HCT116 (cell line): ENCODE measurements at regions not wholly inside any gene's neighbourhood (a gene's known extent, or its start where the extent isn't known, plus 50 kb on each side); places are given as distances from the start of the nearest gene placed in this dataset.

Experiments used
- ATAC-seq: fragments of 200-7000 bp; cut with Tn5 transposase; 2 replicates; pipeline ENCODE4 v1.9.1; 2020; ENCODE audit warnings: mild to moderate bottlenecking, moderate library complexity
- BruUV-seq: library from RNA; stranded (reverse); fragments of 400-500 nt; replicated peaks from 2 replicates; lab custom pipeline; 2021; lab: Mats Ljungman, UMichigan
- CTCF ChIA-PET: fragments of 300-600 bp; sonication (Branson Sonifier 250); formaldehyde crosslinking; loops from one replicate; lab custom pipeline; 2021; ENCODE audit warnings: antibody characterized with exemption; lab: Charles Lee
- POLR2A ChIA-PET: fragments of 300-600, 350-600 bp; sonication (Branson Sonifier 250); formaldehyde crosslinking; loops from one replicate; lab custom pipeline; 2021; ENCODE audit warnings: antibody characterized with exemption; lab: Charles Lee
- RAD21 ChIA-PET, 2 experiments: fragments of 300-600 bp; sonication (Branson Sonifier 250); formaldehyde crosslinking; loops; one replicate each; lab custom pipeline; 2023; ENCODE audit warnings: low total read pairs in 2 of 2; ENCODE audit not compliant: uncharacterized antibody in 2 of 2, unreplicated experiment in 2 of 2, low non-redundant PET in 1 of 2; lab: Charles Lee
- DNase-seq: peaks from one replicate; pipeline ENCODE4 v3.0.0-alpha.2; 2010; ENCODE audit warnings: low read depth, low spot score
- H2AFZ ChIP-seq: fragments of 200-600 bp; shearing (Covaris generic), sonication (generic); 2 replicates; pipeline ENCODE4 v1.6.1; 2017; ENCODE audit warnings: low read depth, mixed run types, mixed read lengths, antibody characterized with exemption, low read length; ENCODE audit not compliant: poor library complexity, severe bottlenecking
- H3K27ac ChIP-seq: 2 replicates; pipeline ENCODE4 v1.5.1; 2012; ENCODE audit warnings: low read depth, low read length
- H3K27me3 ChIP-seq: fragments of 200-600 bp; sonication (generic); 2 replicates; pipeline ENCODE4 v1.6.1; 2016; ENCODE audit warnings: mixed run types, low read length, mixed read lengths; ENCODE audit not compliant: insufficient read depth
- H3K36me3 ChIP-seq, 2 experiments: fragments of 200-500 bp in 1 of 2; fragments of 200-600 bp in 1 of 2; sonication (Bioruptor generic) in 1 of 2; sonication (generic) in 1 of 2; 2 replicates each; pipeline versions ENCODE4 v1.5.1 to v1.6.1; 2014 to 2016; ENCODE audit warnings: low read length in 2 of 2, inconsistent platforms in 1 of 2, mixed read lengths in 1 of 2, mixed run types in 1 of 2; ENCODE audit not compliant: insufficient read depth in 2 of 2, control insufficient read depth in 1 of 2
- H3K4me1 ChIP-seq, 2 experiments: fragments of 200-600 bp in 1 of 2; sonication (generic) in 1 of 2; 2 replicates each; pipeline versions ENCODE4 v1.5.1 to v1.6.1; 2012 to 2017; ENCODE audit warnings: low read length in 2 of 2, inconsistent platforms in 1 of 2, mild to moderate bottlenecking in 1 of 2, mixed read lengths in 1 of 2, mixed run types in 1 of 2, moderate library complexity in 1 of 2; ENCODE audit not compliant: insufficient read depth in 2 of 2, control insufficient read depth in 1 of 2
- H3K4me2 ChIP-seq: fragments of 200-600 bp; sonication (generic); 2 replicates; pipeline ENCODE4 v1.6.1; 2017; ENCODE audit warnings: mixed run types, low read length, mixed read lengths
- H3K4me3 ChIP-seq, 2 experiments: fragments of 200-600 bp in 1 of 2; sonication (generic) in 1 of 2; replicated peaks in 1 of 2; 2 replicates each; pipeline ENCODE4 v1.5.1; 2011 to 2016; ENCODE audit warnings: low read length in 2 of 2, control low read depth in 1 of 2, low read depth in 1 of 2, mild to moderate bottlenecking in 1 of 2, mixed read lengths in 1 of 2, mixed run types in 1 of 2
- H3K79me2 ChIP-seq: fragments of 200-600 bp; sonication (generic); 2 replicates; pipeline ENCODE4 v1.6.1; 2017; ENCODE audit warnings: mild to moderate bottlenecking, mixed run types, low read length, moderate library complexity, mixed read lengths; ENCODE audit not compliant: insufficient read depth
- H3K9ac ChIP-seq: fragments of 200-600 bp; sonication (generic); 2 replicates; pipeline ENCODE4 v1.6.1; 2016; ENCODE audit warnings: low read length, mixed read lengths
- H3K9me2 ChIP-seq: fragments of 200-600 bp; sonication (generic), shearing (Covaris generic); 2 replicates; pipeline ENCODE4 v1.6.1; 2017; ENCODE audit warnings: mixed run types, mild to moderate bottlenecking, moderate library complexity; ENCODE audit not compliant: insufficient read depth
- H3K9me3 ChIP-seq, 2 experiments: fragments of 200-500 bp in 1 of 2; fragments of 200-600 bp in 1 of 2; sonication (Bioruptor generic) in 1 of 2; sonication (generic) in 1 of 2; 2 replicates each; pipeline ENCODE4 v1.6.1; 2014 to 2017; ENCODE audit warnings: low read length in 2 of 2, mixed read lengths in 2 of 2, inconsistent platforms in 1 of 2, low read depth in 1 of 2, mild to moderate bottlenecking in 1 of 2, mixed run types in 1 of 2, moderate library complexity in 1 of 2; ENCODE audit not compliant: control insufficient read depth in 1 of 2, insufficient read depth in 1 of 2
- H4K20me1 ChIP-seq: fragments of 200-600 bp; sonication (generic), shearing (Covaris generic); 2 replicates; pipeline ENCODE4 v1.6.1; 2017; ENCODE audit warnings: mixed run types, mild to moderate bottlenecking, moderate library complexity; ENCODE audit not compliant: insufficient read depth
- ATF3 ChIP-seq: IDR thresholded peaks from 2 replicates; pipeline ENCODE4 v1.6.1; 2012
- CTCF ChIP-seq, 3 experiments: fragments of 200-600 bp in 1 of 3; sonication (generic) in 1 of 3; IDR thresholded peaks in 2 of 3; conservative IDR thresholded peaks in 1 of 3; 2 replicates each; pipeline ENCODE4 v1.5.1; 2012 to 2017; ENCODE audit warnings: low read depth in 2 of 3, low read length in 2 of 3, antibody characterized with exemption in 1 of 3, borderline replicate concordance in 1 of 3, control low read depth in 1 of 3, mild to moderate bottlenecking in 1 of 3, mixed read lengths in 1 of 3, mixed run types in 1 of 3, moderate library complexity in 1 of 3; ENCODE audit not compliant: insufficient read depth in 1 of 3
- EZH2 ChIP-seq: fragments of 200-600 bp; sonication (generic); IDR thresholded peaks from 2 replicates; pipeline ENCODE4 v1.6.1; 2017; ENCODE audit warnings: antibody characterized with exemption, mixed run types
- FOSL1 ChIP-seq: IDR thresholded peaks from 2 replicates; pipeline ENCODE4 v1.6.1; 2012; ENCODE audit warnings: low read depth
- JUND ChIP-seq: IDR thresholded peaks from 2 replicates; pipeline ENCODE4 v1.6.1; 2012
- MAX ChIP-seq: IDR thresholded peaks from 2 replicates; pipeline ENCODE4 v1.6.1; 2012
- POLR2AphosphoS5 ChIP-seq: IDR thresholded peaks from 2 replicates; pipeline ENCODE4 v1.6.1; 2011; ENCODE audit warnings: mild to moderate bottlenecking, low read depth, low read length, moderate library complexity
- SRF ChIP-seq: IDR thresholded peaks from 2 replicates; pipeline ENCODE4 v1.6.1; 2012; ENCODE audit warnings: low read depth
- ZBTB33 ChIP-seq: IDR thresholded peaks from 2 replicates; pipeline ENCODE4 v1.6.1; 2011; ENCODE audit warnings: mild to moderate bottlenecking, low read length, moderate library complexity; ENCODE audit not compliant: insufficient replicate concordance; ENCODE audit errors: extremely low read depth
- intact Hi-C: fragments of 100-400 bp; cut with micrococcal nuclease; formaldehyde crosslinking; loops from 2 replicates; pipeline ENCODE4 v1.10.0; 2022

- Histone ChIP-seq H3K4me1 (no peaks in the 10 kb centered on the region), H4K20me1 (no peaks in the 10 kb centered on the region), H3K9me2 (no peaks in the 10 kb centered on the region), H3K27ac (no peak overlapping the region), H3K36me3 (no peaks in the 10 kb centered on the region), H3K27me3 (no peaks in the 10 kb centered on the region), H3K4me2 (no peak overlapping the region), H3K9me3 (peaks cover 3 to 11% of the 10 kb centered on the region in 2 experiments; a peak in 2 of 4 replicates), H3K4me3 (no peak overlapping the region), H3K9ac (no peak overlapping the region), H2AFZ (no peak overlapping the region), H3K79me2 (no peaks in the 10 kb centered on the region)
- intact Hi-C loops = no loop called here
- DNase-seq = no peak
- BruUV-seq = no TSS peak
- ChIA-PET POLR2A (no interaction called here), RAD21 (no interaction called here), CTCF (no interaction called here)
- ATAC-seq = no peak
- TF ChIP-seq FOSL1 (no peak), ATF3 (no peak), MAX (no peak), POLR2AphosphoS5 (no peak), EZH2 (no peak), JUND (no peak), ZBTB33 (no peak), SRF (no peak), CTCF (IDR thresholded peaks at IDR 0.05 in 2 of 3, conservative IDR thresholded peaks at IDR 0.05 in 1 of 3; ENCODE audit: borderline replicate concordance in 1 of 3, insufficient read depth in 1 of 3, low read depth in 2 of 3, low read length in 2 of 3) (no peak)
These were observed 1172.8 kb upstream of the TENM4 start for GRCh38 chr11:80613655-80614054.
